H1 (cell line): ENCODE measurements at regions not wholly inside any gene's neighbourhood (a gene's known extent, or its start where the extent isn't known, plus 50 kb on each side); places are given as distances from the start of the nearest gene placed in this dataset.
A peak's percentile ranks its signal among the peaks of the same experiment; 100 is the strongest.

Experiments used
- CTCF ChIA-PET: fragments of 300-600 bp; sonication (Branson Sonifier 250); formaldehyde crosslinking; loops from one replicate; lab custom pipeline; 2021; ENCODE audit not compliant: partially characterized antibody; lab: Charles Lee
- POLR2A ChIA-PET: fragments of 300-600 bp; sonication (Branson Sonifier 250); formaldehyde crosslinking; loops from one replicate; lab custom pipeline; 2021; ENCODE audit warnings: inconsistent platforms; ENCODE audit not compliant: partially characterized antibody; lab: Charles Lee
- DNase-seq, 2 experiments: peaks; one replicate each; pipeline versions ENCODE4 v3.0.0 to v3.0.0-alpha.2; 2010 to 2022; ENCODE audit warnings: low spot score in 2 of 2, low read depth in 1 of 2, mixed read lengths in 1 of 2
- FAIRE-seq: peaks from 2 replicates; lab custom pipeline; 2011; peaks lifted over from hg19 to GRCh38; lab: Jason Lieb, UNC
- H2AFZ ChIP-seq: 2 replicates; pipeline ENCODE4 v1.8.1; 2012; ENCODE audit warnings: low read length, inconsistent platforms
- H2AK5ac ChIP-seq: 2 replicates; pipeline ENCODE4 v1.6.1; 2013; ENCODE audit warnings: low read depth, low read length
- H2BK120ac ChIP-seq: replicated peaks from 2 replicates; pipeline ENCODE3; 2013; ENCODE audit warnings: low read depth, low read length, inconsistent platforms
- H2BK12ac ChIP-seq: 2 replicates; pipeline ENCODE4 v1.6.1; 2013; ENCODE audit warnings: low read depth, low read length
- H2BK15ac ChIP-seq: 2 replicates; pipeline ENCODE4 v1.6.1; 2013; ENCODE audit warnings: low read length
- H2BK20ac ChIP-seq: 2 replicates; pipeline ENCODE4 v1.6.1; 2013; ENCODE audit warnings: low read length
- H2BK5ac ChIP-seq: 2 replicates; pipeline ENCODE4 v1.6.1; 2013; ENCODE audit warnings: low read depth, low read length
- H3K14ac ChIP-seq: 2 replicates; pipeline ENCODE4 v1.6.1; 2013; ENCODE audit warnings: inconsistent platforms; ENCODE audit not compliant: insufficient read length
- H3K18ac ChIP-seq: 2 replicates; pipeline ENCODE4 v1.6.1; 2013; ENCODE audit warnings: low read length; ENCODE audit errors: extremely low read depth
- H3K23ac ChIP-seq: 2 replicates; pipeline ENCODE4 v1.6.1; 2013; ENCODE audit warnings: inconsistent platforms; ENCODE audit not compliant: insufficient read length
- H3K23me2 ChIP-seq: 2 replicates; pipeline ENCODE4 v1.6.1; 2013; ENCODE audit warnings: low read depth, low read length
- H3K27ac ChIP-seq: 2 replicates; pipeline ENCODE4 v1.6.1; 2011; ENCODE audit warnings: low read depth, low read length, inconsistent platforms
- H3K27me3 ChIP-seq, 4 experiments: replicated peaks in 1 of 4; 1 replicate in 1 of 4; 2 replicates in 3 of 4; pipeline versions ENCODE4 v1.6.1 to v1.8.1; 2011 to 2013; ENCODE audit warnings: low read length in 3 of 4, mild to moderate bottlenecking in 3 of 4, inconsistent platforms in 2 of 4, mixed read lengths in 2 of 4, moderate library complexity in 1 of 4; ENCODE audit not compliant: control insufficient read depth in 3 of 4, insufficient read depth in 3 of 4; ENCODE audit errors: extremely low read depth in 1 of 4
- H3K36me3 ChIP-seq, 4 experiments: 2 replicates each; pipeline versions ENCODE4 v1.6.1 to v1.8.1; 2011 to 2013; ENCODE audit warnings: mild to moderate bottlenecking in 4 of 4, low read length in 3 of 4, moderate library complexity in 2 of 4, control low read depth in 1 of 4, inconsistent platforms in 1 of 4; ENCODE audit not compliant: insufficient read depth in 4 of 4, control insufficient read depth in 2 of 4
- H3K4ac ChIP-seq: replicated peaks from 2 replicates; pipeline ENCODE3; 2013; ENCODE audit warnings: low read length, low read depth, mixed read lengths, inconsistent platforms; ENCODE audit not compliant: insufficient read length
- H3K4me1 ChIP-seq, 4 experiments: replicated peaks in 1 of 4; 1 replicate in 1 of 4; 2 replicates in 3 of 4; pipeline versions ENCODE4 v1.6.1 to v1.8.1; 2011 to 2013; ENCODE audit warnings: low read length in 3 of 4, inconsistent platforms in 2 of 4, mixed read lengths in 1 of 4; ENCODE audit not compliant: insufficient read depth in 4 of 4, control insufficient read depth in 3 of 4
- H3K4me2 ChIP-seq, 2 experiments: 2 replicates each; pipeline versions ENCODE4 v1.6.1 to v1.8.1; 2011 to 2013; ENCODE audit warnings: low read depth in 2 of 2, low read length in 2 of 2, control low read depth in 1 of 2, inconsistent platforms in 1 of 2, mild to moderate bottlenecking in 1 of 2; ENCODE audit not compliant: insufficient read depth in 1 of 2
- H3K4me3 ChIP-seq, 4 experiments: fragments of 200-600, 300-600 bp in 1 of 4; sonication (generic), shearing (Covaris generic), sonication (Bioruptor Twin) in 1 of 4; 2 replicates each; pipeline versions ENCODE4 v1.5.1 to v1.8.1; 2011 to 2016; ENCODE audit warnings: low read length in 4 of 4, low read depth in 3 of 4, control low read depth in 2 of 4, inconsistent platforms in 2 of 4, mild to moderate bottlenecking in 2 of 4, mixed read lengths in 1 of 4, moderate library complexity in 1 of 4; ENCODE audit not compliant: insufficient read depth in 2 of 4; ENCODE audit errors: extremely low read depth in 1 of 4
- H3K56ac ChIP-seq: replicated peaks from 2 replicates; pipeline ENCODE3; 2013; ENCODE audit warnings: low read depth, mild to moderate bottlenecking, mixed read lengths, low read length, inconsistent platforms; ENCODE audit not compliant: insufficient read length
- H3K79me1 ChIP-seq: 2 replicates; pipeline ENCODE4 v1.6.1; 2013; ENCODE audit warnings: low read depth, low read length, control low read depth
- H3K79me2 ChIP-seq, 2 experiments: 2 replicates each; pipeline versions ENCODE4 v1.6.1 to v1.8.1; 2012 to 2013; ENCODE audit warnings: low read length in 2 of 2, mild to moderate bottlenecking in 2 of 2, inconsistent platforms in 1 of 2; ENCODE audit not compliant: insufficient read depth in 2 of 2, control insufficient read depth in 1 of 2
- H3K9ac ChIP-seq, 4 experiments: replicated peaks in 1 of 4; 1 replicate in 1 of 4; 2 replicates in 3 of 4; pipeline versions ENCODE4 v1.6.1 to v1.8.1; 2011 to 2013; ENCODE audit warnings: low read depth in 3 of 4, low read length in 3 of 4, control low read depth in 2 of 4, mild to moderate bottlenecking in 2 of 4, moderate library complexity in 2 of 4, inconsistent platforms in 1 of 4; ENCODE audit errors: extremely low read depth in 1 of 4
- H3K9me3 ChIP-seq, 2 experiments: 2 replicates each; pipeline versions ENCODE4 v1.6.1 to v1.8.1; 2012 to 2013; ENCODE audit warnings: mild to moderate bottlenecking in 2 of 2, moderate library complexity in 2 of 2, control low read depth in 1 of 2, inconsistent platforms in 1 of 2, low read depth in 1 of 2, low read length in 1 of 2, mixed read lengths in 1 of 2; ENCODE audit not compliant: insufficient read depth in 2 of 2
- H4K20me1 ChIP-seq, 2 experiments: replicated peaks in 1 of 2; 2 replicates each; pipeline versions ENCODE3 to v1.8.1; 2011 to 2013; ENCODE audit warnings: inconsistent platforms in 2 of 2, low read length in 2 of 2, mild to moderate bottlenecking in 1 of 2; ENCODE audit not compliant: insufficient read depth in 2 of 2, control insufficient read depth in 1 of 2
- H4K5ac ChIP-seq: 2 replicates; pipeline ENCODE4 v1.6.1; 2013; ENCODE audit warnings: low read length, low read depth, mixed read lengths, inconsistent platforms; ENCODE audit not compliant: insufficient read length
- H4K8ac ChIP-seq: 2 replicates; pipeline ENCODE4 v1.8.0; 2013; ENCODE audit warnings: mild to moderate bottlenecking, moderate library complexity, low read length, inconsistent platforms; ENCODE audit not compliant: insufficient read depth; ENCODE audit errors: extremely low read depth
- H4K91ac ChIP-seq: replicated peaks from 2 replicates; pipeline ENCODE3; 2013; ENCODE audit warnings: low read length, mixed read lengths, inconsistent platforms; ENCODE audit not compliant: insufficient read length
- ASH2L ChIP-seq: fragments of 200-600, 300-600 bp; sonication (generic); IDR thresholded peaks from one replicate; pipeline ENCODE4 v1.7.1; 2017; ENCODE audit warnings: low read length
- BCL11A ChIP-seq, 2 experiments: IDR thresholded peaks; one replicate each; pipeline ENCODE4 v1.6.1; 2011; ENCODE audit warnings: low read depth in 2 of 2, low read length in 2 of 2, mild to moderate bottlenecking in 2 of 2
- CHD2 ChIP-seq: IDR thresholded peaks from 2 replicates; pipeline ENCODE4 v1.6.1; 2012; ENCODE audit warnings: low read length, improper control_type of control experiment
- CREB1 ChIP-seq: IDR thresholded peaks from 2 replicates; pipeline ENCODE4 v1.6.1; 2012; ENCODE audit warnings: inconsistent platforms
- E2F6 ChIP-seq: IDR thresholded peaks from 2 replicates; pipeline ENCODE4 v1.6.1; 2012; ENCODE audit warnings: inconsistent platforms
- EZH2 ChIP-seq: fragments of 200-600 bp; sonication (generic); IDR thresholded peaks from 2 replicates; pipeline ENCODE4 v1.7.1; 2012; ENCODE audit warnings: low read depth, mild to moderate bottlenecking, moderate library complexity, low read length, inconsistent platforms; ENCODE audit not compliant: severe bottlenecking
- FOSL1 ChIP-seq: IDR thresholded peaks from 2 replicates; pipeline ENCODE4 v1.6.1; 2011; ENCODE audit warnings: mild to moderate bottlenecking, low read depth, low read length, moderate library complexity; ENCODE audit not compliant: insufficient read depth
- RBBP5 ChIP-seq: IDR thresholded peaks from 2 replicates; pipeline ENCODE4 v1.7.1; 2012; ENCODE audit warnings: low read depth, mild to moderate bottlenecking, inconsistent platforms, low read length, moderate library complexity, borderline replicate concordance
- RXRA ChIP-seq: IDR thresholded peaks from 2 replicates; pipeline ENCODE4 v1.6.1; 2011; ENCODE audit warnings: low read depth, mild to moderate bottlenecking, low read length, moderate library complexity; ENCODE audit not compliant: insufficient read depth
- SIRT6 ChIP-seq: IDR thresholded peaks from one replicate; pipeline ENCODE4 v1.7.1; 2012; ENCODE audit warnings: low read length, inconsistent platforms
- SP2 ChIP-seq: IDR thresholded peaks from 2 replicates; pipeline ENCODE4 v1.6.1; 2012; ENCODE audit warnings: mild to moderate bottlenecking, low read length, inconsistent platforms
- TBP ChIP-seq: IDR thresholded peaks from 2 replicates; pipeline ENCODE4 v1.6.1; 2011; ENCODE audit warnings: low read depth, low read length, improper control_type of control experiment
- USF2 ChIP-seq: IDR thresholded peaks from 2 replicates; pipeline ENCODE4 v1.6.1; 2011; ENCODE audit warnings: low read length, improper control_type of control experiment
- YY1 ChIP-seq: IDR thresholded peaks from 2 replicates; pipeline ENCODE4 v1.6.1; 2011; ENCODE audit warnings: low read depth, mild to moderate bottlenecking, low read length
- WGBS, 2 experiments: shearing (Covaris generic) in 1 of 2; methylation state at CpG; one replicate each; pipeline versions ENCODE4 v1.1.6 to v1.1.7; 2013 to 2015; ENCODE audit warnings: low lambda C conversion rate in 2 of 2, mixed read lengths in 2 of 2, inconsistent platforms in 1 of 2, low coverage in 1 of 2, missing lambda C conversion rate in 1 of 2; ENCODE audit not compliant: insufficient replicate concordance in 2 of 2, insufficient coverage in 1 of 2, insufficient read length in 1 of 2; ENCODE audit errors: extremely low coverage in 1 of 2, missing lambda C conversion rate in 1 of 2; 5-methylcytosine and 5-hydroxymethylcytosine counted together

- H2AK5ac ChIP-seq: no peak overlapping the region
- DNase-seq (no peak), FAIRE-seq (no peak)
- no peak overlapping the region for H3K27ac ChIP-seq
- no peaks in the 10 kb centered on the region for H3K79me2 ChIP-seq
- H3K4me2 ChIP-seq: no peak overlapping the region
- no peak overlapping the region for H4K8ac ChIP-seq
- no peak overlapping the region for H3K23ac ChIP-seq
- no peaks in the 10 kb centered on the region for H3K79me1 ChIP-seq
- no peak overlapping the region for H2AFZ ChIP-seq
- POLR2A ChIA-PET: no interaction called here
- no peak overlapping the region for H3K56ac ChIP-seq
- H2BK120ac ChIP-seq: no peak overlapping the region
- H2BK5ac ChIP-seq: no peak overlapping the region
- no peak overlapping the region for H4K5ac ChIP-seq
- WGBS, 2 experiments: 97% methylated on average over 8 of the region's 10 CpGs; no CpG with 5 or more reads in 1 of the 2 experiments
- no peak overlapping the region for H3K14ac ChIP-seq
- 0 out of 2 replicates have a peak overlapping the region, but pooled peaks have one; percentile 29 for H2BK15ac ChIP-seq
- no peak overlapping the region for H3K9ac ChIP-seq
- H3K9me3 ChIP-seq: peaks cover 0 to 10% of the 10 kb centered on the region in 2 experiments; a peak in 2 of 4 replicates
- peaks cover 0 to 9% (median 1%) of the 10 kb centered on the region in 4 experiments; a peak in 4 of 7 replicates for H3K4me1 ChIP-seq
- H3K18ac ChIP-seq: no peak overlapping the region
- peaks cover 4% of the 10 kb centered on the region; the same call in 1 of the 2 replicates for H3K23me2 ChIP-seq
- no peaks in the 10 kb centered on the region for H4K20me1 ChIP-seq
- CTCF ChIA-PET: no interaction called here
- H3K36me3 ChIP-seq: no peaks in the 10 kb centered on the region
- no peak overlapping the region for H3K4ac ChIP-seq
- H3K4me3 ChIP-seq: no peak overlapping the region
- H2BK12ac ChIP-seq: 0 out of 2 replicates have a peak overlapping the region, but pooled peaks have one; percentile 39
- no peaks in the 10 kb centered on the region for H3K27me3 ChIP-seq
- H2BK20ac ChIP-seq: no peak overlapping the region
- no peak overlapping the region for H4K91ac ChIP-seq
- TF ChIP-seq SIRT6 (no peak), E2F6 (no peak), ASH2L (no peak), RBBP5 (no peak), CHD2 (no peak), EZH2 (no peak), USF2 (no peak), CREB1 (no peak), SP2 (no peak), TBP (no peak), RXRA (no peak), FOSL1 (no peak), YY1 (no peak), BCL11A (IDR thresholded peaks at IDR 0.05; ENCODE audit: low read depth in 2 of 2, low read length in 2 of 2) (no peak)
These were observed 274.2 kb downstream of the TEX29 start for GRCh38 chr13:111594606-111595005.
